Lung (tissue), 11 donors: ENCODE measurements at regions not wholly inside any gene's neighbourhood (a gene's known extent, or its start where the extent isn't known, plus 50 kb on each side); places are given as distances from the start of the nearest gene placed in this dataset.
"Not testable (repeated sequence)": the region's sequence is repeated elsewhere in the genome, so short reads cannot be mapped to it uniquely, and the experiment has no call there.

Source experiments
- ATAC-seq: fragments of 200-7000 bp; cut with Tn5 transposase; one replicate; pipeline ENCODE4 v1.9.1; 2020; ENCODE audit warnings: moderate number of reproducible peaks; ENCODE audit not compliant: insufficient read depth, low FRiP score
- DNase-seq, 3 donors: peaks; one replicate each; pipeline ENCODE4 v3.0.0-alpha.2; 2013 to 2017
- H3K27ac ChIP-seq, 2 donors: one replicate each; pipeline ENCODE4 v1.5.1; 2013; ENCODE audit warnings: mild to moderate bottlenecking in 2 of 2, moderate library complexity in 2 of 2, control low read depth in 1 of 2, inconsistent platforms in 1 of 2, low read depth in 1 of 2, low read length in 1 of 2
- H3K27me3 ChIP-seq, 3 donors: one replicate each; pipeline ENCODE4 v1.5.1; 2013; ENCODE audit warnings: low read length in 2 of 3; ENCODE audit not compliant: control insufficient read depth in 3 of 3, insufficient read depth in 3 of 3
- H3K36me3 ChIP-seq, 4 donors: one replicate each; pipeline ENCODE4 v1.5.1; 2013; ENCODE audit warnings: low read length in 4 of 4, mild to moderate bottlenecking in 1 of 4, moderate library complexity in 1 of 4; ENCODE audit not compliant: control insufficient read depth in 4 of 4, insufficient read depth in 4 of 4
- H3K4me1 ChIP-seq, 5 donors: one replicate each; pipeline ENCODE4 v1.5.1; 2013; ENCODE audit warnings: low read length in 5 of 5, mild to moderate bottlenecking in 2 of 5, moderate library complexity in 1 of 5; ENCODE audit not compliant: control insufficient read depth in 5 of 5, insufficient read depth in 5 of 5
- H3K4me3 ChIP-seq: one replicate; pipeline ENCODE4 v1.5.1; 2013; ENCODE audit warnings: mild to moderate bottlenecking, control low read depth, moderate library complexity
- H3K9ac ChIP-seq, 2 donors: one replicate each; pipeline ENCODE4 v1.5.1; 2013; ENCODE audit warnings: low read length in 2 of 2, control low read depth in 1 of 2; ENCODE audit not compliant: insufficient read depth in 1 of 2
- H3K9me3 ChIP-seq, 4 donors: one replicate each; pipeline ENCODE4 v1.5.1; 2013; ENCODE audit warnings: low read length in 3 of 4, mild to moderate bottlenecking in 1 of 4, moderate library complexity in 1 of 4; ENCODE audit not compliant: control insufficient read depth in 4 of 4, insufficient read depth in 3 of 4
- WGBS, 2 donors: extraction: QIAGEN DNeasy Blood & Tissue Kit; methylation state at CpG; one replicate each; pipeline ENCODE4 v1.1.7; 2013; 5-methylcytosine and 5-hydroxymethylcytosine counted together
- TF ChIP-seq, protein P1 (sequence below): IDR thresholded peaks from 2 replicates; pipeline ENCODE4 v1.5.1; 2012; ENCODE audit warnings: mild to moderate bottlenecking; ENCODE audit errors: control extremely low read depth, extremely low read depth
- donor health status: control.
- donor health status: control.
- donor health status: Bipolar disorder and iron deficiency.
- donor health status: healthy.
- donor health status: DM: yes; HTN: yes; CAD: no.

DNA sequence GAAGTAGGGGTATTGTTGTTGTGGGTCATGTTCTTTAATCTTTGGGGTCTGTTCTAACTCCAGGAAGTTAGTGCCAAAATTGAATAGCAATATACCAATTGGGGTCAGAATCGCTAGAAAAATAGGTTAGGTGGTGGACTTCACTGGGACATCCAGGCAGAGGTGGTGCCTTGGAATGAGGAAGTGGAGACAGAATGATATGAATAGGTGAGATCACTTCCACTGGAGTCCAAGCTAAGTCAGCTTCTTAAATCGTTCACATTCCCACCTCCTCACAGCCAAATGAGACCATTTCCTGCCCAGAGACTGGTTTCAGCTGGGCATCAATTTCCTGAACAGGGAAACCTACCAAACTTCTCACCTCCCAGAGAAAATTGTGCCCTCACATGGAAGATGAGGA lies 137.8 kb upstream of the RAB4A start:
- no peaks in the 10 kb centered on the region for H3K36me3 ChIP-seq
- H3K27me3 ChIP-seq = no peaks in the 10 kb centered on the region
- no peak overlapping the region for H3K9ac ChIP-seq
- 49 to 54% methylated on average over 2 of the region's 2 CpGs for WGBS, 2 donors
- no peaks in the 10 kb centered on the region for H3K4me1 ChIP-seq
- no peak overlapping the region for H3K27ac ChIP-seq
- TF ChIP-seq, protein P1, sequence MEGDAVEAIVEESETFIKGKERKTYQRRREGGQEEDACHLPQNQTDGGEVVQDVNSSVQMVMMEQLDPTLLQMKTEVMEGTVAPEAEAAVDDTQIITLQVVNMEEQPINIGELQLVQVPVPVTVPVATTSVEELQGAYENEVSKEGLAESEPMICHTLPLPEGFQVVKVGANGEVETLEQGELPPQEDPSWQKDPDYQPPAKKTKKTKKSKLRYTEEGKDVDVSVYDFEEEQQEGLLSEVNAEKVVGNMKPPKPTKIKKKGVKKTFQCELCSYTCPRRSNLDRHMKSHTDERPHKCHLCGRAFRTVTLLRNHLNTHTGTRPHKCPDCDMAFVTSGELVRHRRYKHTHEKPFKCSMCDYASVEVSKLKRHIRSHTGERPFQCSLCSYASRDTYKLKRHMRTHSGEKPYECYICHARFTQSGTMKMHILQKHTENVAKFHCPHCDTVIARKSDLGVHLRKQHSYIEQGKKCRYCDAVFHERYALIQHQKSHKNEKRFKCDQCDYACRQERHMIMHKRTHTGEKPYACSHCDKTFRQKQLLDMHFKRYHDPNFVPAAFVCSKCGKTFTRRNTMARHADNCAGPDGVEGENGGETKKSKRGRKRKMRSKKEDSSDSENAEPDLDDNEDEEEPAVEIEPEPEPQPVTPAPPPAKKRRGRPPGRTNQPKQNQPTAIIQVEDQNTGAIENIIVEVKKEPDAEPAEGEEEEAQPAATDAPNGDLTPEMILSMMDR = no peak
- no peaks in the 10 kb centered on the region for H3K9me3 ChIP-seq
- DNase-seq (no peak), ATAC-seq (no peak)
- no peak overlapping the region for H3K4me3 ChIP-seq

DNA sequence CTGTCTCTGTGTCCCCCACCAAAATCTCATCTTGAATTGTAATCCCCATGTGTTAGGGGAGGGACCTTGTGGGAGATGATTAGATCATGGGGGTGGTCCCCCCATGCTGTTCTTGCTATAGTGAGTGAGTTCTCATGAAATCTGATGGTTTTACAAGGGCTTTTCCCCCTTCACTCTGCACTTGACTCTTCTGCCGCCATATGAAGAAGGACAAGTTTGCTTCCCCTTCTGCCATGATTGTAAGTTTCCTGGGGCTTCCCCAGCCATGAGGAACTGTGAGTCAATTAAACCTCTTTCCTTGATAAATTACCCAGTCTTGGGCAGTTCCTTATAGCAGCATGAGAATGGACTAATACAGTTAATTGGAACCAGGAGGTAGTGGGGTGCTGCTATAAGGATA lies 137.1 kb upstream of the RAB4A start:
- DNase-seq (no peak), ATAC-seq (no peak)
- Histone ChIP-seq H3K4me1 (no peaks in the 10 kb centered on the region), H3K4me3 (no peak overlapping the region), H3K9me3 (no peaks in the 10 kb centered on the region), H3K36me3 (no peaks in the 10 kb centered on the region), H3K27me3 (no peaks in the 10 kb centered on the region), H3K9ac (no peak overlapping the region), H3K27ac (no peak overlapping the region)
- TF ChIP-seq, protein P1 = no peak
- WGBS, 2 donors = 45 to 69% methylated on average over 1 of the region's 1 CpG

DNA sequence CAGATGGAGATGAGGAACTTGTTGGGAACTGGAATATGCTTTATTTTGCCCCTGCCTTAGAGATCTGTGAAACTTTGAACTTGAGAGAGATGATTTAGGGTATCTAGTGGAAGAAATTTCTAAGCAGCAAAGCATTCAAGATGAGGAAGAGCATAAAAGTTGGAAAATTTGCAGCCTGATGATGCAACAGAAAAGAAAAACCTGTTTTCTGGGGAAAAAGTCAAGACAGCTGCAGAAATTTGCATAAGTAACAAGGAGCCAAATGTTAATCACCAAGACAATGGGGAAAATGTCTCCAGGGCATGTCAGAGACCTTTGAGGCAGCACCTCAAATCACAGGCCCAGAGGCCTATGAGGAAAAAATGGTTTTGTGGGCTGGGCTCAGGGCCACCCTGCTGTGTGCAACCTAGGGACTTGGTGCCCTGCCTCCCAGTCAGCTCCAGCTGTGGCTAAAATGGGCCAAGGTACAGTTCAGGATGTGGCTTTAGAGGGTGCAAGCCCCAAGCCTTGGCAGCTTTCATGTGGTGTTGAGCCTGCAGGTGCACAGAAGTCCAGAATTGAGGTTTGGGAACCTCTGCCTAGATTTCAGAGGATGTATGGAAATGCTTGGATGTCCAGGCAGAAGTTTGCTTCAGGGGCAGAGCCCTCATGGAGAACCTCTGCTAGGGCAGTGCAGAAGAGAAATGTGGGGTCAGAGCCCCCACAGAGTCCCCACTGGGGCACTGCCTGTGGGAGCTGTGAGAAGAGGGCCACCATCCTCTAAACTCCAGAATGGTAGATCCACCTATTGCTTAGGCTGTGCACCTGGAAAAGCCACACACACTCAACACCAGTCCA lies 136.3 kb upstream of the RAB4A start:
- DNase-seq = not testable (repeated sequence)

GRCh38 chr1:229135773-229136172 lies 135.1 kb upstream of the RAB4A start:
- H3K9me3 ChIP-seq = no peaks in the 10 kb centered on the region
- TF ChIP-seq, protein P1 = no peak
- ATAC-seq (no peak), DNase-seq (no peak)
- no peaks in the 10 kb centered on the region for H3K27me3 ChIP-seq
- H3K9ac ChIP-seq = no peak overlapping the region
- H3K4me1 ChIP-seq = no peaks in the 10 kb centered on the region
- no peak overlapping the region for H3K4me3 ChIP-seq
- H3K27ac ChIP-seq = no peak overlapping the region
- 71 to 93% methylated on average over 2 of the region's 2 CpGs for WGBS, 2 donors
- H3K36me3 ChIP-seq = no peaks in the 10 kb centered on the region

More for the DNA sequence above, 136.3 kb upstream of the RAB4A start:
- not testable (repeated sequence) for H3K36me3 ChIP-seq, H3K9ac ChIP-seq, H3K9me3 ChIP-seq, H3K27ac ChIP-seq, H3K4me1 ChIP-seq, H3K4me3 ChIP-seq, ATAC-seq, H3K27me3 ChIP-seq
